HTERT RPE-1 (cell line): ENCODE measurements at regions not wholly inside any gene's neighbourhood (a gene's known extent, or its start where the extent isn't known, plus 50 kb on each side); places are given as distances from the start of the nearest gene placed in this dataset.

ENCODE experiments used
- in situ Hi-C: fragments of 300-500 bp; cut with MboI; formaldehyde crosslinking; loops from 4 replicates; pipeline ENCODE4 v1.14.3; 2020; ENCODE audit warnings: low sequenced_read_pairs

GRCh38 chr11:70519117-70519516 lies 120.8 kb downstream of the CTTN start:
- in situ Hi-C loops, result no loop called here

DNA sequence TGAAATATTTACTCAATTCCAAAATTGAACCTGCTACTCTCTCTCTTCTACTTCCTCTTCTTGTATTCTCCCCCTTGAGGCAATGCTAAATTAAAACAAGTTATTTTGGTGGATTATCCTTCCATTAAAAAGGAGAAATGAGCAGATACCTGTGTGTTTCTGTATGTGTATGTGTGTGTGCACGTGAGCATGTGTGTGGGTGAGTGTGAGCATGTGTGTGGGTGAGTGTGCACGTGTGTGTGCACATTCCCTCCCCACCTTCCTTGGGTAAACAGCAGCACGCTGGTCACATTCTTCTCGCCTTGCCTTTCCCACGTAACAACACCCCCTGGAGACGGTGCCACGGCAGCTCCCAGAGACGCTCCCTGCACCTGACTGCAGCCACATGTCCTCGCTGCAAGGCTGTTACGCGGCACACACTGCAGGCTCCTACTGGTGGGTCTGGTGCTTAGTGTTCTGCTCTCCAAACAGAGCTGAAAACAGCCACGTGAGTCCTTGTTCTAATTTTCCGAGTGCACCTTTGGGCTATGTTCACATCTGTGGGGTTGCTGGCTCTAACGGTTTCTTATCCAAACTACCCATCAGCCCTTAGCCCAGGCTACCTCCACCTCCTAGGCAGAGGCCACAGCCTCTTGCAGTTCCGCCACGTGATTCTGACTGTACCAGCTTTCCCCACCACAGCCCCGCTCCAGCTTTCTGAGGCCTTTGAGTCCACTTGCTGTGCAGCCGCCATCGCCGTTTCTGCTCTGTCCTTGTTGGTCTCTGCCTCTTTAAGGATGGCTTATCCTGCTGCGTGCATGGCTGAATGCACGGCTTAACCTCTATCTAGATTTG lies 123.4 kb downstream of the CTTN start:
- in situ Hi-C loops, result no loop called here

- in situ Hi-C loops, result no loop called here
Observed at GRCh38 chr11:70522309-70522592, 123.9 kb downstream of the CTTN start.

DNA sequence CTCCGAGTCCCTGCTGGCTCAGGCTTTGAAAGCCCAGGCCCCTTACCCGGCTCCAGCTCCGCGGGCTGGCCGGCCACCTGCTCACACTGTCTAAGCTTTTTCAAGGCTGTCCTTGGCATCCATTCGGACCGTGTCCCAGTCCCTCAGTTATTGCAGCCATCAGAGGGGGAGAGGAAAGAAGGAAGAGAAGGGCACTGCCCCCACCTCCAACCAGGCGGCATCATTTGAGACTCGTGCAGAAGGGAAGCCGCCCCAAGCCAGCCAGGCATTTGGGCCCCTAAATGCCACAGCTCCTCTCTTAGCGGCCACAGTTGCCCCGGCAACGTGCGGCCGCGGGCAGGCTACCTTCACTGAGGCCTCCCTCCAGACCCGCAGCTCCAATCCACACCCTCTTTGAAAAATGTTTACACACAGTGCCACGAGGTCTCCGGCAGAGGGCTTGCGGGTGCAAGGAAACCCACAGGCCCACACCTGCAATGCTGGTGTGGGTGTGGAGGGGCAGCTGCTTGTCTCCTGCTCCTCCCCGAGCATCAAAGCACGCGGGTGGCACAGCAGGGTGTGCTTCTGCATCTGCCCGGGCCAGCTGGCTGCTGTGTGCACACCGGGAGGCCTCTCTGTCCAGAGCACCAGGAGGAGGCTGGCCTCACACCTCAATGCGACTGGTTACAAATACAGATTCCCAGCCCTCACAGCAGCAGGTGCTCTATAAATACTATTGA lies 124.4 kb downstream of the CTTN start:
- in situ Hi-C loops, result no loop called here

DNA sequence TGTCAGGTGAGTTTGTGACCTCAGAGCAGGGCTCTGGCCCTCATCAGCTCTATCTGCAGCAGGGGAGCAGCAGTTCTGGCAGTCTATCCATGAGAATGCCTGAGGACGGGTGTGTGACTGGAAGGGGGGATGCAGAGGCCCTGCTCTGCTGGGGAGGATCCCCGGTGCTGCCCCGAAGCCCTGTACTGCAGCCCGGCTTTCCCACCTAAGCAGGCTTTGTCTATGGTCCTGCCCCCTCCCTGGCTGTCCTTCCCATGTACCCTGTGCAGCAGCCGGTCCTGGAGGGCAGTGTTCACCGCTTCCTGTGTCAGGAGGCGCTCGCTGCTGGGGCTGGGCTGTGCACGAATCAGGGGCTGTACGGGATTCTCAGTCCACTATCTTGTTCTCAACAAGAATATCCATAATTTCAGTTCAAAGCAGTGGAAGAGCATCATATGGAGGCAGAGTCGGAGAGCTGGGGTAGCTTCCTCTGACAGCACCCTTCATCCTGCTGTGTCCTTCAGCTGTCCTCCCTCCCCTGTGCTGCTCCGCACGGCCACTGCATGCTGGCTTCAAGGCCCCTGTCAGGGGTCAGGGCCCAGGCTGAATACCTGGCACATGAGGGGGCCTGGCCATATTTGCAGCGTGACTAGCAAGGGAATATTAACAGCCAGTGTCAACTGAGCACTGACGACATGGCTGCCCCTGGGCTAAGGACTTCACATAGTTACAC lies 125.2 kb downstream of the CTTN start:
- in situ Hi-C loops, result no loop called here

- in situ Hi-C loops, result no loop called here
Observed at GRCh38 chr11:70524096-70524922, 126.0 kb downstream of the CTTN start.

- in situ Hi-C loops, result no loop called here
Observed at GRCh38 chr11:70525006-70525405, 126.7 kb downstream of the CTTN start.

DNA sequence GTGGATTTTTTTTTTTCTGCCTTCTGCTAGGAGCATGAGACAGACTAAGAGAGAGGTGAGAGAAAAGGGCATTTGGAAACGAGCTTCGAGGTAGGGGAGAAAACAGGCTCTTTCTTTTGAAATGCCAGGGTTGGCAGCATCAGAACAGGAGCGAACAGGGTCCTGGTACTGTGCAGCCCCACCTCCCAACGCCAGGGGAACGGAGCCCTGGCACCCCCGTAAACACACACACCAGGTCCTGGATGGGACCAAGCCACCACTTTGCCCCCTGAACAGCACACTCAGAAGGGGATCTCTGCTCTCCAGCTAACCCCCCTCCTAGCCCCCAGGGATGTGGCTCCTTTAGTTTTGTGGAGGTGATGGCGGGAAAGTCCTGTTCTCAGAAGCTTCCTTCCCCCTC lies 127.1 kb downstream of the CTTN start:
- in situ Hi-C loops, result no loop called here

GRCh38 chr11:70526116-70527045 lies 128.1 kb downstream of the CTTN start:
- in situ Hi-C loops, result no loop called here

- in situ Hi-C loops, result no loop called here
Observed at GRCh38 chr11:70527046-70527395, 128.7 kb downstream of the CTTN start.

DNA sequence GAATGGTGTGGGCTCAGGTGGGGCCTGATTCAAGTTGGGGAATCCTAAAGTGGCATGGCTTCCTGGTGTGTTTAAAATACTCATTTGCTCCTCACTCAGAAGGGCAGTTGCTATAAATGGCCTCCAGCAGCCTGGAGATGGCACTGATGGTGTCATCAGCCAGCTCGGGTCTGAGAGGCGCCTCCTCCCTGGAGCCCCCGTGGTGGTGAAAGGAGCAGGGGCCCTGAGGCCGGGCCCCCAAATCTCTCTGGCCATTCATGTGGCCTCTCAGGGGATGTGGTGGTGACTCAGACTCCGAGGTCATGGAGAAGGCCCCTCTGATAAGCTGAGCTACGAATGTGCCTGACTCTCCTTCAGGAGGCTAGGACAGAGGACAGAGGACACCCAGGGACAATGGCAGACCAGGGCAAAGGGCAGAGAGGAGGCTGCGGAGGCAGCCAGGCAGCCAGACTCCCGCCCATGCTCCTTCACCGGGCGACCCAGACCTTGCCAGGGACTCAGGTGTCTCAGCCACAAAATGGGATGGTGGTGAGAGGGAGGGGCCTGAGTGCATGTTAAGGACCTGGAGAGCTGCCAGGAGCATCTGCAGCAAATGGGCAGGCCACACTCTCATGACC lies 129.2 kb downstream of the CTTN start:
- in situ Hi-C loops, result no loop called here

DNA sequence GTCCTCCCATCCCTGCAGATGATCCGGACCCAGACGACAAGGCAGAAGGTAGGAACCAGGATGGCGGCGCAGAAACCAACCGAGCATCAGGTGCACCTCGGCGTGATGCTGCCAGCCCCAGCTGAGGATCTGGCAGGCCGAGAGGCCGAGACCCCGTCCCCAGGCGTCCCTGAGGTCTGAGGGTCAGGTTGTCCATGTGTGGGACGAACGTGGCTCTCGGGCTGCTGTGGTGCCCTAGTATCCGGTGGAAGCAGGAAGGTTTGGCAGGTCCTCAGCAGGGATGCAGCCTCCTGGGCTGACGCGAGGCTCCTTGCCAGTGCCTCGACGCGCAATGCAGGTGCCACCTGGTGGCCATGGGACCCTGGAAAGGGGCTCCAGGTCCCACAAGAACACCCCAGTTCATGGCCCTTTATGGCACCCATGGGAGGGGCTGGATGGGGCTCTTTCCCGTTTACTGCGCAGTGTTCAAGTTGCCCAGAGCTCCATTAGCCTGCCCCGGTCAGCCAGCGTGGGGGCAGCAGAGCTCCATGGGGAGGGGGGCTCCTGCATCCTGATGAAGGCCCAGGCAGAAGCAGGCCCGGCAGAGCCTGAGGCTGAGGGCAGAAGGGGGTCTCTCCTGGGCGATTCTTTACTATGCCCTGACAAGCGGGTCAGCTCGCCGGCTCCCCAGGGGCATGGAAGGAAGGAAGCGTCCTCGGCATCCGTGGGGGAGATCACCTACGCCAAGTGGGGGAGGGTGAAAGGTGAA lies 129.9 kb downstream of the CTTN start:
- in situ Hi-C loops, result no loop called here

DNA sequence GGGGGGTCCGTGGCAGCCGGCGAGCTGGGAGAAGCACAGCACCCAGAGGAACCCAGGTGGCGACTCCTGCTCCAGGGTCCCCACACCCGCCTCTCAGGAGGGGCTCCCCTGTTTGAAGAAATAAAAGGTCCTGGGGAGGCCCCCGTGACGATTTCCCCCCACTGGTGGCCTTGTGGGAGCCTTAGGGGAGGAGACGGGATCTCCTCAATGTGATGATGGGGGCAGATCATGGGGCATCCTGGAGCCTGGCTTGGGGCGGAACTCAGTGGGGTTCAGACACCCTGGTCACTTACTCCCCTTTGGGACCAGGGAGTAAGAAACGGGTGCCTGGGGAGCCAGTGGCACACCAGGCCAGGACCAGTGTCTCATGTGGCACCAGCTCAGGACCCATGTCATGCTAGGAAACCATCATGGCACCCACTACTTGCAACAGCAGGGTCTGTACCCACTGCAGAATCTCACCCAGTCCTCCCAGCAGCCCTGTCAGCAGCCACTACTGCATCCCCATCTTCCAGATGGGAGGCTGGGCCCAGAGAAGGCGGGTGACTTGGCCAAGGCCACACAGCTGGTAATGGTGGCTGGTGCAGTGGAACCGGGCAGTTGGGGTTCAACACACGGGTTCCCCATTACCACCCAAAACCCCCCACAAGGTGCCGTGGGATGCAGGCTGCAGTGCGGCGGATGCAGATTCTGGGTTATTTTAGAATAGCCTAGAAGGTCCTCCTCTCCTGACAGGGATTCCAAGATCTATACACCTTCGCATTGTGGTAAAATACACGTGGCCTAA lies 130.7 kb downstream of the CTTN start:
- in situ Hi-C loops, result no loop called here

DNA sequence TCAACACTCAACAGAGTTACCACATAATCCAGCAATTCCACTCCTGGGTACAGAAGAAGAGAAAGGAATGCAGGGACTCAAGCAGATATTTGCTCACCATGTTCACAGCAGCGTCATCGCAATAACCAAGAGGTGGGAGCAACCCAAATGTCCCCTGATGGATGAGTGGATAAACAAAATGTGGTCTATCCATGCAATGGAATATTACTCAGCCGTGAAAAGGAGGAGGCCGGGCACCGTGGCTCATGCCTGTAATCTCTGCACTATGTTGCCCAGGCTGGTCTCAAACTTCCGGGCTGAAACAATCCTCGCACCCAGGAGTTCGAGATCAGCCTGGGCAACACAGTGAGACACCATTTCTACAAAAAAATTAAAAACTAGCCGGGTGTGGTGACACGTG lies 131.7 kb downstream of the CTTN start:
- in situ Hi-C loops, result no loop called here

DNA sequence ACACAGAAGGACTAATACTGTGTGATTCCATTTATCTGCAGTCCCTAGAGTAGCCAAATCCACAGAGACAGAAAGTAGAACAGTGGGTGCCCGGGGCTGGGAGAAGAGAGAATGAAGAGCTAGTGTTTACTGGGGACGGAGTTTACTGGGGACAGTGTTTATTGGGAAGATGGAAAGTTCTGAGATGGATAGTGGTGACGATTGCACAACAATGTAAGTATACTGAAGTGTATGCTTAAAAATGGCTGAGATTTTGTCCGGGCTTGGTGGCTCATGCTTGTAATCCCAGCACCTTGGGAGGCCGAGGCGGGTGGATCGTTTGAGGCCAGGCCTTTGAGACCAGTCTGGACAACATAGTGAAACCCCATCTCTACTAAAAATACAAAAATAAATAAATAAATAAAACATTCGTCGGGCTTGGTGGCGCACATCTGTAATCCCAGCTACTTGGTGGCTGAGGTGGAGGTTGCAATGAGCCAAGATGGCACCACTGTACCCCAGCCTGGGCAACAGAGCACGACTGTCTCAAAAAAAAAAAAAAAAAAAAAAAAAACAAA lies 132.4 kb downstream of the CTTN start:
- in situ Hi-C loops, result no loop called here

- in situ Hi-C loops, result no loop called here
Observed at GRCh38 chr11:70531281-70532065, 133.1 kb downstream of the CTTN start.

DNA sequence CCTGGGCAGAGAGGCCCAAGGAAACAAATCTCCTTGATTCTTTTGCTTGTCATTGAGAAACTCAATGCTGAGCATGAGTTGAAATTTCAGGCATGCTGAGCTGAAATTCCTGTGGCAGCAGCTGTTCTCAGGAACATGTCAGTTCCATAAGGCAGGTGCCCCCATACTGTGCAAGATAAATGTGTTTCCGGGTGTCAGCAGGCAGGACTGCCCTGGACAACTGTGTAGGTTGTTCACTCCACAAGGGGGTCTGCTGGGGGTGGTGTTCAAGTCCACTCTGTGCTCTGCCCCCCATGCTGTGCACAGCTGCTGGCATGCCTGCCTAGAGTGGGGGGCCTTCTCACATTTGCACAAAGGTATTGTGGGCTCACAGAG lies 133.7 kb downstream of the CTTN start:
- in situ Hi-C loops, result no loop called here
